Fibroblast of pulmonary artery (primary cell): ENCODE measurements at regions not wholly inside any gene's neighbourhood (a gene's known extent, or its start where the extent isn't known, plus 50 kb on each side); places are given as distances from the start of the nearest gene placed in this dataset.

Experiments used
- DNase-seq: peaks from one replicate; pipeline ENCODE4 v3.0.0-alpha.2; 2010; ENCODE audit warnings: low read depth
- H3K4me3 ChIP-seq: replicated peaks from 2 replicates; pipeline ENCODE4 v1.5.1; 2011; ENCODE audit warnings: low read depth, mild to moderate bottlenecking, control low read depth, low read length, moderate library complexity
- TF ChIP-seq, protein P1 (sequence below): IDR thresholded peaks from 2 replicates; pipeline ENCODE4 v1.5.1; 2011; ENCODE audit warnings: mild to moderate bottlenecking, control low read depth, low read length, inconsistent platforms; ENCODE audit errors: missing control alignments

DNA sequence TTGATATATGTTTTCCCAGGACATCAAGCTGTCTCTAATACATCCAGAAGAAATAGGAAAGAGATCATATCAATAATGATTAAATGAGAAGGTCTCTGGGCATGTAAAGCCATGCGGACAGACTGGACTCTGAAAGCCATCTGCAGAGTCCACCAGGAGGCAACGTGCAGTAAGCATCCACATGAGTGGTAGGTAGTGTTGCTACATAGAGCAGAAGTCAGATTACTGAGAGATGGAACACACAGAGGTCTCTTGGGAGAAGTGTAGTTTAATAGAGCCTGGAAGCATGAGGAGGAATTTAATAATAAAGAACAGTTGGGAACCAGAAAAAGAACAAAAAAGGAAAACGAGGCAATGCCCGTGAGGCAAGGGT is 758.1 kb upstream of the DDX18 start:
- DNase-seq, result no peak
- TF ChIP-seq, protein P1, sequence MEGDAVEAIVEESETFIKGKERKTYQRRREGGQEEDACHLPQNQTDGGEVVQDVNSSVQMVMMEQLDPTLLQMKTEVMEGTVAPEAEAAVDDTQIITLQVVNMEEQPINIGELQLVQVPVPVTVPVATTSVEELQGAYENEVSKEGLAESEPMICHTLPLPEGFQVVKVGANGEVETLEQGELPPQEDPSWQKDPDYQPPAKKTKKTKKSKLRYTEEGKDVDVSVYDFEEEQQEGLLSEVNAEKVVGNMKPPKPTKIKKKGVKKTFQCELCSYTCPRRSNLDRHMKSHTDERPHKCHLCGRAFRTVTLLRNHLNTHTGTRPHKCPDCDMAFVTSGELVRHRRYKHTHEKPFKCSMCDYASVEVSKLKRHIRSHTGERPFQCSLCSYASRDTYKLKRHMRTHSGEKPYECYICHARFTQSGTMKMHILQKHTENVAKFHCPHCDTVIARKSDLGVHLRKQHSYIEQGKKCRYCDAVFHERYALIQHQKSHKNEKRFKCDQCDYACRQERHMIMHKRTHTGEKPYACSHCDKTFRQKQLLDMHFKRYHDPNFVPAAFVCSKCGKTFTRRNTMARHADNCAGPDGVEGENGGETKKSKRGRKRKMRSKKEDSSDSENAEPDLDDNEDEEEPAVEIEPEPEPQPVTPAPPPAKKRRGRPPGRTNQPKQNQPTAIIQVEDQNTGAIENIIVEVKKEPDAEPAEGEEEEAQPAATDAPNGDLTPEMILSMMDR, result no peak
- H3K4me3 ChIP-seq, result no peak overlapping the region

DNA sequence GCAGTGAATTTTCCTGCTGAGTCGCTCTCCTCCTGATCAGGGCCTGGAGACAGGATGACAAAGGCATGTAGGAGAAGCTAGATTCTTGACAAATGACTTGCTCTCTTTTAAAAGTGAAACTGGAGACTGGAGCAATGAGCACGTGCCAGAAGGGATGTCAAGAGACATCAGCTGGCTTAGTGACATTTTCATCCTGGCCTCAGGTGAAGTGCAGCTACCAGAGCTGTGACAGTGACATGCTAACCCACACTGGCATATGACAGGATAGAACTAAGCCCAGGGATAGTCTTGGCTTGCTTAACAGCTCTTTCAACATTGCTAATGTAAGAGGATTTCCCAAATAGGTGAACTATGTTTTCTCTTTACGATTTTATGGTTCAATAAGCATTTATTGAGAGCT is 757.5 kb upstream of the DDX18 start:
- no peak for DNase-seq
- H3K4me3 ChIP-seq, result no peak overlapping the region
- TF ChIP-seq, protein P1, result no peak

DNA sequence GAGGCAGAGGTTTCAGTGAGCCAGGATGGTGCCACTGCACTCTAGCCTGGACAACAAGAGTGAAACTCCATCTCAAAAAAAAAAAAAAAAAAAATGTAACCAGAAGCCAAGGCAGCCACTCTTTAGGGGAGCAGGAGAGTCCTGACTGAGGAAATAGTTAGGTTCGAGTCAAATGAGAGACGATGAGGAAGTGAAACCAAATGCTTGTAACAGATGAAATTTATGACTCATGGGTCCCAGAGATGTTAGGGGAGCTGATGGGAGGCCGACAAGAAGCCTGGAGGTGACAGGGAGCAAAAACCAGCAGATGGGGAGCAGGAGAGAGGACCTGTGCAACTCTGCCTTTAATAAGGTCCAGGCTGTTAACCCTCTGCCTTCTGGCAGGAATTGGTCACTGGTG is 756.1 kb upstream of the DDX18 start:
- no peak for DNase-seq
- H3K4me3 ChIP-seq, result no peak overlapping the region
- TF ChIP-seq, protein P1, result no peak

DNA sequence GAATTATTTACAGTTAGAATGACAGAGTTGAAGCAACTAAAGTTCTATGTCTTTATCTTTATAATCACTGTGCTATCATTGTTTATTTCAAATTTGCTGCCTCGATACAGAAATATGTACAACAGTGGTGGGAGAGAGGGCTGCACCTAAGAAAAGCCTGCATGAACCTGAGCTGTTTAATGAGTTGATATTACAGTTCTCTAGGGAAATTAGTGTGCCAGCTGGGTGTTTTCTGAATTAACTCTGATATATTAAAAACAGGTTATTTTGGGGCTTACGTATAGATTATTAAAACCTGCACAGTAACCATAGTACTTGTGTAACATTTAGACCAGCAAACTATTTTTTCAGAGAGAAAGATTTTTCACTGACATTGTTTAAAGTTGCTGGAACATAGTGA is 750.5 kb upstream of the DDX18 start:
- TF ChIP-seq, protein P1, result no peak
- no peak for DNase-seq
- no peak overlapping the region for H3K4me3 ChIP-seq

DNA sequence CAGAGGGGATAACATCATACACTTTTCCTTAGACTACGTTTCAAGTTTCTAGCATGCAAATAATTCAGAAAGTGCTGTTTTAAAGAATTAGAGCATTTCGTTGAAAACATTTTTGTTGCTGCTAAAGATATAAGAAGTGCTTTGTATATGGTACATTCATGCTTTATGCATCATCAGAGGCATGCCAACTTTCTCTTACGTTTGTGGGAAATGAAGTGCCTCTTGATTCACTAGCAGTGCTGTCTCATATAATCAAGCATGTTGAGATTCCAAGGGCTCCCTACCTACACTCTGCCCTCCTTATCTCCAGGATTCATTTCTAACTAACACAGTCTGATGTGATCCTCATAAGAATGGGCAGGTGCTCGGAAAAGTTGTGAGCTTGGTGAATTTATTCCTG is 748.6 kb upstream of the DDX18 start:
- TF ChIP-seq, protein P1, result no peak
- no peak for DNase-seq
- no peak overlapping the region for H3K4me3 ChIP-seq

DNA sequence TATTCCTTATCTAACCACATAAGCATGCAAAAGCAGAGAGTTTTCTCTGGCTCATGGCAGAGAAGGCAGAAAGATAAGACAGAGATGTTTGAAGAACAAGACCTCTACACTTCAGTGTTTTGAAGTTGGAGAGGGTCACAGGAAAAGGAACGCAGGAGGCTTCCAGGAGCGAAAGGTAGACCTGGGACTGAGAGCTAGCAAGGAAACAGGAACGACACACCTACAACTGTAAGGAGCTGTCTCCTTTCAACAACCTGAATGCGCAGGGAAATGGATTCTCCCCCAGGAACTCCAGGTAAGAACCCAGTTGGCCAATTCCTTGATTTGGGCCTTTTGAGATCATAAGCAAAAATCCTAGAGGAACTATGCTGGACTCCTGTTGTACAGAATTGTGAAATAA is 746.6 kb upstream of the DDX18 start:
- TF ChIP-seq, protein P1, result no peak
- no peak for DNase-seq
- H3K4me3 ChIP-seq, result no peak overlapping the region

DNA sequence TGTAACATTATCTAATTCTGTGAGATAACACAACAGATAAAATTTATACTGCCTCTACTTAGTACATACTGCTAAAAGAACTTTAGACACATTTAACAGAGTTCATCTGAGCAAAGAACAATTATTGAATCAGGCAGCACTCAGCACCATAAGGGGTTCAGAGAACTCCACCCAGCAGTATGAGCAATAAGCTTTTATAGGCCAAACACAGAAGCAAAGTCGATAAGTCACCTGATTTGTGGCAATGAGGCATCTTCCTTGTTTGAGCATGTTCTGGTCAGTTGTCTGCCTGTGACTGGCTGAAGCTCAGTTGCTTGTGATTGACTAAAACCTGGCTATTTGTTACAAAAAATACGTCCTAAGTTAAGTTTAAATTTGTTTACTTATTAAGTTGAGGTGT is 746.1 kb upstream of the DDX18 start:
- TF ChIP-seq, protein P1, result no peak
- no peak overlapping the region for H3K4me3 ChIP-seq
- no peak for DNase-seq
